HG02678 (cell line): ENCODE measurements at regions not wholly inside any gene's neighbourhood (a gene's known extent, or its start where the extent isn't known, plus 50 kb on each side); places are given as distances from the start of the nearest gene placed in this dataset.

Experiments used
- ATAC-seq: cut with Tn5 transposase; IDR thresholded peaks from one replicate; pipeline ENCODE4 v1.9.1; 2021; ENCODE audit warnings: mild to moderate bottlenecking, moderate library complexity; ENCODE audit not compliant: unreplicated experiment

DNA sequence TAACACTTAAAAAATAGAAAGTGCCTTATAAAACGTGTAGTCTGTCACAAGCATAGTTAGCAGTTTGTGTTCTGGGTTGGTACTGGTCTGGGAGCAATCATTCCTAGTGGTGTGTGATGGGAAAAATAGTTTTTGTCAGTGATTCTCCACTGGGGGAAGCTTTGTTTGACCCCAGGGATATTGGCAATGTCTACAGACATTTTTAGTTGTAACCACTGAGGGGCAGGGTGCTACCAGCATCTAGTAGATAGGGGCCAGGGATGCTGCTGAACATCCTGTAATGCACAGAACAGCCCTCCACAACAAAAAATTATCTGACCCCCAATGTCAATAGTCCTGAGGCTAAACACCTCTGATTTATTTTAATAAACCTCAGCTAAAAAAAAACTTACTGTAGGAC is 51.6 kb upstream of the CREB5 start:
- ATAC-seq, result no peak

DNA sequence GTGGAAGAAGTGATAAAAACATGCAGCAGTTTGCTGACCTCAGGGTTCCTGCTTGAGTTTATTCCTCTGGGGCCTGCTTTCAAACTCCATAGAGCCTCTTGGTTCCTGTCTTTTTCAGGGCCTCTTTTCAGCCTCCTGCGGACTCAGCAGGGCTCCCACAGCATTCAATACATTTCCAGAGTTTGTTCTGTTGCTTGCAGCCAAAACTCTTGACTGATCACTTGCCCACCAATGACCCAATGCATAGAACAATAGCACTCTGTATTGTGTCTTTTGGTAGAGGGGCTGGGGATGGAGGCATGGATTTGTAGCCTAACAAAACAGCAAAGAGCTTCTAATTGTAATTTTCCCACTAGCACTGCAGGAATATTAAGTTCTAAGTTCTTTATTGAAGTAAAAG is 50.8 kb upstream of the CREB5 start:
- no peak for ATAC-seq

DNA sequence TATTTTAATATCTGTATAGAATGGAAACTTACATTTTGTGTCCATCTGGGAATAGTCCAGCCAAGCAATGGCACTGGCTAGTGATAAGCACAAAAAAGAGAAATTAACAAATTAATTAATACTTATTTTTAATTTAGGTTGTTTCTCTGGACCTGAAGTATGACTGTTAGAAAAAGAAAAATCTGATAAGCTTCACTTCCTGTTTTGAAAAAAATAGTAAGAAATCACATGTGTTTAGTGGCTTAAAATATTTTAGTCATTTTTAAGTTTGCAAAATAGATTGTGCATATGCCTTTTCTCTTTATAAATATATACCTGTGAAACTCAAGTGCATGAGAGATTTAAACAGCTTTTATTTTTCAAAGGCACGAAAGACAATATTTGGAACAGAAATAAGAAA is 50.1 kb upstream of the CREB5 start:
- ATAC-seq, result no peak
